Kidney glomerular epithelial cell (primary cell): ENCODE measurements at regions not wholly inside any gene's neighbourhood (a gene's known extent, or its start where the extent isn't known, plus 50 kb on each side); places are given as distances from the start of the nearest gene placed in this dataset.

Source experiments
- DNase-seq: peaks from one replicate; lab custom pipeline; 2025; lab: John Stamatoyannopoulos, UW

DNA sequence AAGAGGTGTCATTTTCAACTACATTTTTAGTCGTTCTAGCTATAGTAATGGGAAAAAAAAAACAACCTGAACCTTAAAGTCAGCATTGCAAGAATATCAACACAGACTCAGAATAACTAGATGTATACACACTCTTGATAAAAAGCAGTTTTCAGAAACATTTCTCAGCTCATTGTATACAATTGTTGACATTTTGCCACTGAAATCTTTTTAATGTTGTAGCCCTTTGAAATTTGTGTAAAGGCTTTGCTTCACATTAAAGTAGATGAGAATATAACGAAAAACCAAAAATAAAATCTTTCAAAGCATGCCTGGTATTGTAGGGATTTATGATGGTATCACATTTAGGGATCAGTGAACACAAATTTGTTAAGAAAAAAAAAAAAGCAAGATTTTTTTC lies 87.2 kb upstream of the SLC10A2 start:
- DNase-seq = no peak

DNA sequence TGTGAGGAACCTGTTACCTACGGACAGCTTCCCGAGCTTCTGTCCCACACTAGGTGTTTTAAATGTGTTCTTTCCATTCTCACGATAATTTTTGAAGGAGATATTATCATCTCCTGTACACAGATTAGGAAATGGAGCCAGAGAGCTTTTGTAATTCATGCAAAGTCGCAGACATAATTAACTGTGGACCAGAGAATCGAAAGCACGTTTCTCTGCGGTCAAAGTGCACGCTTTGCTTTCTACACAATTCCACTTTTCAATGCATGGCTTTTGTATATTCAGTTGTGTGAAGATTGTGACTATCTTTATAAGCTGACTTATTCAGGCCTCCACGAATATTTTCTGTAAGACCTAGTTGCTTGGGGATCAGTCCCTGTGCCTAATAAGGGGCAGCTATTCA lies 81.7 kb upstream of the SLC10A2 start:
- DNase-seq = no peak

- DNase-seq = no peak
Measured at GRCh38 chr13:103145442-103145841, 79.2 kb upstream of the SLC10A2 start.

- no peak for DNase-seq
Measured at GRCh38 chr13:103143432-103143831, 77.2 kb upstream of the SLC10A2 start.

- no peak for DNase-seq
Measured at GRCh38 chr13:103142151-103142550, 75.9 kb upstream of the SLC10A2 start.

GRCh38 chr13:103140001-103140671 lies 73.9 kb upstream of the SLC10A2 start:
- peak; percentile 10 for DNase-seq

- no peak for DNase-seq
Measured at GRCh38 chr13:103134271-103134670, 68.1 kb upstream of the SLC10A2 start.

DNA sequence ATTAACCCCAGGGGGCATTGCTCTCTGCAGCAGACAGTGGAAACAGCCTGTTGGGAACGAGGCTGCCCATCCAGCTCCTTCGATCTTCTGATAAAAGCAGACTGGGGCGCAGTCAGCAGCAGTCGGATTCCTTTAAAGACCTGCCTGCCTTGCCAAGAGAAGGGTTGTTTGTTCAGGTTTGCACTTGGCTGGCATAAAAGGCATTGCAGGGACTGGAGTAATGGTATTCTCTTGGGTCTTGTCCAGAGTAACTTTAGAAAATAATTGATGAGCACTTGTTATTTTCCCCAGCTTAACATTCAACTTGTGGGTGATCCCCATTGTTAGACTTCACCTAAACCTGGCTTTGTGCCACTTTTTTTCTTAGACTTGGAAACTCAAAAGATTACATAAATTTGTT lies 67.3 kb upstream of the SLC10A2 start:
- DNase-seq = no peak

DNA sequence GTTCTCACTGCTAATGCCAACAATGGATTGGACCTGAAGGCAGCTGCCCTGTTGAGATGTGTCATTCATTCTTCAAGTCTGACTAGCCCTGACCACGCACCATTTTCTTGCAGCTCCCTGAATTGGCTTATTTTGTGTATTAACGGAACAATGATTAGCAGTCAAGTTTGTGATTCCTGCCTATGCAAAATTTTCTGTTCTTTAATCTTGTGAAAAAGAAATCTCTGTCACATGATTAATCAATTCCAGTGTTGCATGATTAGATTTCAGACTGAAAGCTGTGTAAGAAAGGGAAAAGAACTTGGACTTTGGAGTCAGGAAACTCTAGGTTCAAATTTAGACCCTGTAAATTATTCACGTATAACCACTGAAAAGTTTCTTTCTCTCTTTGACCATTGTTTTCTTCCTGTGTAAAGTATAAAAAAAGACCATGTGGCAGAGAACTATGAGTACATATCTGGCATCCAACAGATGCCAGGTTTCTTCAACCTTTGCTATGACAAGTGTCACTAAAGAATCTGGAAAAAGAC lies 64.5 kb upstream of the SLC10A2 start:
- DNase-seq = no peak

GRCh38 chr13:103130146-103130545 lies 63.9 kb upstream of the SLC10A2 start:
- no peak for DNase-seq
